Hepatocyte (in vitro differentiated cells): ENCODE measurements at regions not wholly inside any gene's neighbourhood (a gene's known extent, or its start where the extent isn't known, plus 50 kb on each side); places are given as distances from the start of the nearest gene placed in this dataset.

Experiments
- EZH2 ChIP-seq: fragments of 200-600 bp; sonication (generic); IDR thresholded peaks from 2 replicates; pipeline ENCODE4 v1.6.1; 2016; ENCODE audit warnings: antibody characterized with exemption, mild to moderate bottlenecking, borderline replicate concordance
- EZH2phosphoT487 ChIP-seq: fragments of 200-600 bp; sonication (generic); IDR thresholded peaks from one replicate; pipeline ENCODE4 v1.6.1; 2018; ENCODE audit warnings: antibody characterized with exemption, mild to moderate bottlenecking, low read depth, moderate library complexity; ENCODE audit not compliant: unreplicated experiment, severe bottlenecking
- TF ChIP-seq, protein P1 (sequence below): fragments of 200-600 bp; sonication (generic); IDR thresholded peaks from 2 replicates; pipeline ENCODE4 v1.5.1; 2016; ENCODE audit warnings: antibody characterized with exemption, mild to moderate bottlenecking; ENCODE audit not compliant: poor library complexity

DNA sequence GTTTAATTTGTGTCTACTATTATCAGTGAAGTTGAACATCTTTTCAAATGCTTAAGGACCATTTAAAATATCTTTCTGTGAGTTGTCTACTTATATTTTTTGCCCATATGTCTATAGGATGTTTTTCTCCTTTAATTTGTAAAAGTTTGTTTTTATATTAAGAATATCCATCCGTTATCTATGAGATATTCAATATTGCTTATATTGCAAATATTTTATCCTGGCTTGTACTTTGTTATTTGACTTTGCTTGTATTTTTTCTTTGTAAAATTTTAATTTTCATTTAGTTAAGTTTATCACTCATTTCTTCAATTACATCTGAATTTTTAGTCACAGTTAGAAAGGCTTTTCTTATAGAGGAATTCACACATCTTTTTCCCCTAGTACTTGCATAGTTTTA, 117.0 kb upstream of the MLIP start:
- TF ChIP-seq, protein P1, sequence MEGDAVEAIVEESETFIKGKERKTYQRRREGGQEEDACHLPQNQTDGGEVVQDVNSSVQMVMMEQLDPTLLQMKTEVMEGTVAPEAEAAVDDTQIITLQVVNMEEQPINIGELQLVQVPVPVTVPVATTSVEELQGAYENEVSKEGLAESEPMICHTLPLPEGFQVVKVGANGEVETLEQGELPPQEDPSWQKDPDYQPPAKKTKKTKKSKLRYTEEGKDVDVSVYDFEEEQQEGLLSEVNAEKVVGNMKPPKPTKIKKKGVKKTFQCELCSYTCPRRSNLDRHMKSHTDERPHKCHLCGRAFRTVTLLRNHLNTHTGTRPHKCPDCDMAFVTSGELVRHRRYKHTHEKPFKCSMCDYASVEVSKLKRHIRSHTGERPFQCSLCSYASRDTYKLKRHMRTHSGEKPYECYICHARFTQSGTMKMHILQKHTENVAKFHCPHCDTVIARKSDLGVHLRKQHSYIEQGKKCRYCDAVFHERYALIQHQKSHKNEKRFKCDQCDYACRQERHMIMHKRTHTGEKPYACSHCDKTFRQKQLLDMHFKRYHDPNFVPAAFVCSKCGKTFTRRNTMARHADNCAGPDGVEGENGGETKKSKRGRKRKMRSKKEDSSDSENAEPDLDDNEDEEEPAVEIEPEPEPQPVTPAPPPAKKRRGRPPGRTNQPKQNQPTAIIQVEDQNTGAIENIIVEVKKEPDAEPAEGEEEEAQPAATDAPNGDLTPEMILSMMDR, result no peak
- TF ChIP-seq EZH2phosphoT487 (no peak), EZH2 (no peak)
